ENCODE measurements at regions not wholly inside any gene's neighbourhood (a gene's known extent, or its start where the extent isn't known, plus 50 kb on each side); places are given as distances from the start of the nearest gene placed in this dataset.

- H2AFZ ChIP-seq (ENCODE audit: low read length) = no peak overlapping the region
- H3K4me2 ChIP-seq (ENCODE audit: low read depth, low read length) = no peak overlapping the region
- TF ChIP-seq SCMH1 (CRISPR knock-in tag; IDR thresholded peaks at IDR 0.05; ENCODE audit: borderline replicate concordance) (no peak), ZNF510 (CRISPR knock-in tag; IDR thresholded peaks at IDR 0.05; ENCODE audit: low read depth) (no peak), ASH2L (IDR thresholded peaks at IDR 0.05; ENCODE audit: insufficient read length, low read depth, low read length) (no peak), ZNF501 (CRISPR knock-in tag; IDR thresholded peaks at IDR 0.05) (no peak), ZNF17 (CRISPR knock-in tag; IDR thresholded peaks at IDR 0.05) (no peak), GMEB1 (CRISPR knock-in tag; IDR thresholded peaks at IDR 0.05; ENCODE audit: borderline replicate concordance) (no peak), STAG1 (CRISPR knock-in tag; IDR thresholded peaks at IDR 0.05) (no peak), ZNF678 (CRISPR knock-in tag; IDR thresholded peaks at IDR 0.05) (no peak)
- no peak overlapping the region for H3K9ac ChIP-seq (ENCODE audit: insufficient read depth, low read depth, low read length)
- no peak overlapping the region; a peak in 1 of 6 replicates for H3K4me3 ChIP-seq (replicated peaks in 1 of 3; ENCODE audit: insufficient read depth in 1 of 3, low read depth in 2 of 3, low read length in 3 of 3)
- no peak overlapping the region for H3K27ac ChIP-seq (ENCODE audit: extremely low read length, insufficient read depth, low read length)
- no peaks in the 10 kb centered on the region for H3K36me3 ChIP-seq (replicated peaks in 1 of 2; ENCODE audit: control insufficient read depth in 1 of 2, insufficient read depth in 2 of 2, low read length in 2 of 2)
- intact Hi-C loops (cut with micrococcal nuclease; ENCODE audit: unreplicated experiment) = no loop called here
- ChIA-PET POLR2A (no interaction called here), CTCF (ENCODE audit: low intra/inter-chr PET ratio, low total read pairs) (no interaction called here)
- H3K79me2 ChIP-seq (ENCODE audit: insufficient read depth, low read length) = no peaks in the 10 kb centered on the region
- no peaks in the 10 kb centered on the region for H3K4me1 ChIP-seq (ENCODE audit: insufficient read depth, low read length)
- DNase-seq (ENCODE audit: low spot score) = no peak
- in situ Hi-C loops (cut with HindIII; ENCODE audit: extremely low pct_ligation_motif_present, low pct_unique_long_range_greater_than_20kb) = no loop called here
- WGBS (ENCODE audit: low lambda C conversion rate) = 2% methylated on average over 1 of the region's 1 CpG
- no TSS peak for BruUV-seq (replicated peaks)
- peaks cover 90% of the 10 kb centered on the region for H3K9me3 ChIP-seq (ENCODE audit: low read length)
- no peaks in the 10 kb centered on the region for H3K27me3 ChIP-seq (ENCODE audit: control insufficient read depth in 1 of 2, insufficient read depth in 2 of 2, low read length in 2 of 2)
- no peak for FAIRE-seq
- ATAC-seq = no peak
- H4K20me1 ChIP-seq (ENCODE audit: insufficient read depth, low read length) = no peaks in the 10 kb centered on the region
Observed at GRCh38 chr14:43090380-43090779, 1416.7 kb downstream of the FSCB start.

- TF ChIP-seq ZBTB44 (CRISPR knock-in tag; IDR thresholded peaks at IDR 0.05) (no peak), TCF7L2 (IDR thresholded peaks at IDR 0.05; ENCODE audit: low read depth, low read length) (peak; percentile 48; the same call in 1 of the 2 replicates), ZBTB8A (CRISPR knock-in tag; IDR thresholded peaks at IDR 0.05; ENCODE audit: borderline replicate concordance, low read depth) (no peak)
- ATAC-seq = no peak
- BruUV-seq (replicated peaks) = no TSS peak
- no peak overlapping the region for H3K9ac ChIP-seq (ENCODE audit: insufficient read depth, low read depth, low read length)
- CTCF ChIA-PET (ENCODE audit: low intra/inter-chr PET ratio, low total read pairs) = no interaction called here
- WGBS (ENCODE audit: low lambda C conversion rate) = 1% methylated on average over 2 of the region's 2 CpGs
- in situ Hi-C loops (cut with HindIII; ENCODE audit: extremely low pct_ligation_motif_present, low pct_unique_long_range_greater_than_20kb) = no loop called here
- no peak for DNase-seq (ENCODE audit: low spot score)
- no peak overlapping the region for H3K27ac ChIP-seq (ENCODE audit: extremely low read length, insufficient read depth, low read length)
- H3K36me3 ChIP-seq (replicated peaks in 1 of 2; ENCODE audit: control insufficient read depth in 1 of 2, insufficient read depth in 2 of 2, low read length in 2 of 2) = no peaks in the 10 kb centered on the region
- POLR2A ChIA-PET = no interaction called here
- no peaks in the 10 kb centered on the region for H4K20me1 ChIP-seq (ENCODE audit: insufficient read depth, low read length)
- no peaks in the 10 kb centered on the region for H3K79me2 ChIP-seq (ENCODE audit: insufficient read depth, low read length)
- peaks cover 92% of the 10 kb centered on the region for H3K9me3 ChIP-seq (ENCODE audit: low read length)
- H3K4me1 ChIP-seq (ENCODE audit: insufficient read depth, low read length) = no peaks in the 10 kb centered on the region
- H3K4me3 ChIP-seq (replicated peaks in 1 of 3; ENCODE audit: insufficient read depth in 1 of 3, low read depth in 2 of 3, low read length in 3 of 3) = no peak overlapping the region
- no peak overlapping the region for H3K4me2 ChIP-seq (ENCODE audit: low read depth, low read length)
- no peak overlapping the region for H2AFZ ChIP-seq (ENCODE audit: low read length)
- FAIRE-seq = no peak
- no peaks in the 10 kb centered on the region for H3K27me3 ChIP-seq (ENCODE audit: control insufficient read depth in 1 of 2, insufficient read depth in 2 of 2, low read length in 2 of 2)
- intact Hi-C loops (cut with micrococcal nuclease; ENCODE audit: unreplicated experiment) = no loop called here
Observed at GRCh38 chr14:43087666-43088065, 1419.4 kb downstream of the FSCB start.
